ENCODE measurements at regions not wholly inside any gene's neighbourhood (a gene's known extent, or its start where the extent isn't known, plus 50 kb on each side); places are given as distances from the start of the nearest gene placed in this dataset.
"Not testable (repeated sequence)": the region's sequence is repeated elsewhere in the genome, so short reads cannot be mapped to it uniquely, and the experiment has no call there.

GRCh38 chr14:84485036-84485435 is 1044.9 kb upstream of the FLRT2 start:
- DNase-seq (ENCODE audit: low read depth in 3 of 3) = no peak

GRCh38 chr14:84490081-84490480 is 1039.9 kb upstream of the FLRT2 start:
- no peak for DNase-seq (ENCODE audit: low read depth in 3 of 3)

- DNase-seq (ENCODE audit: low read depth in 3 of 3) = no peak
These were observed 1037.3 kb upstream of the FLRT2 start for GRCh38 chr14:84492685-84493084.

GRCh38 chr14:84493779-84494178 is 1036.2 kb upstream of the FLRT2 start:
- DNase-seq (ENCODE audit: low read depth in 3 of 3) = no peak

- DNase-seq (ENCODE audit: low read depth in 3 of 3) = no peak
These were observed 1033.3 kb upstream of the FLRT2 start for GRCh38 chr14:84496677-84497076.

- not testable (repeated sequence) for DNase-seq (ENCODE audit: low read depth in 3 of 3)
These were observed 1017.1 kb upstream of the FLRT2 start for GRCh38 chr14:84512823-84513222.

- no peak for DNase-seq (ENCODE audit: low read depth in 3 of 3)
These were observed 1010.1 kb upstream of the FLRT2 start for GRCh38 chr14:84519836-84520235.

- no peak for DNase-seq (ENCODE audit: low read depth in 3 of 3)
These were observed 1009.1 kb upstream of the FLRT2 start for GRCh38 chr14:84520711-84521338.

- DNase-seq (ENCODE audit: low read depth in 3 of 3) = no peak
These were observed 1006.2 kb upstream of the FLRT2 start for GRCh38 chr14:84523746-84524145.

- no peak for DNase-seq (ENCODE audit: low read depth in 3 of 3)
These were observed 1002.2 kb upstream of the FLRT2 start for GRCh38 chr14:84527706-84528105.

GRCh38 chr14:84532016-84532415 is 997.9 kb upstream of the FLRT2 start:
- DNase-seq (ENCODE audit: low read depth in 3 of 3) = no peak

GRCh38 chr14:84533181-84533725 is 996.7 kb upstream of the FLRT2 start:
- no peak for DNase-seq (ENCODE audit: low read depth in 3 of 3)

GRCh38 chr14:84533791-84534190 is 996.2 kb upstream of the FLRT2 start:
- no peak for DNase-seq (ENCODE audit: low read depth in 3 of 3)

- no peak for DNase-seq (ENCODE audit: low read depth in 3 of 3)
These were observed 994.5 kb upstream of the FLRT2 start for GRCh38 chr14:84535484-84535883.

GRCh38 chr14:84535976-84536375 is 994.0 kb upstream of the FLRT2 start:
- DNase-seq (ENCODE audit: low read depth in 3 of 3) = no peak

- no peak for DNase-seq (ENCODE audit: low read depth in 3 of 3)
These were observed 988.9 kb upstream of the FLRT2 start for GRCh38 chr14:84541018-84541417.

GRCh38 chr14:84543859-84544258 is 986.1 kb upstream of the FLRT2 start:
- DNase-seq (ENCODE audit: low read depth in 3 of 3) = no peak

GRCh38 chr14:84544486-84545131 is 985.3 kb upstream of the FLRT2 start:
- no peak for DNase-seq (ENCODE audit: low read depth in 3 of 3)

- no peak for DNase-seq (ENCODE audit: low read depth in 3 of 3)
These were observed 983.7 kb upstream of the FLRT2 start for GRCh38 chr14:84546236-84546635.

- no peak for DNase-seq (ENCODE audit: low read depth in 3 of 3)
These were observed 975.8 kb upstream of the FLRT2 start for GRCh38 chr14:84554136-84554535.

GRCh38 chr14:84555493-84555892 is 974.5 kb upstream of the FLRT2 start:
- DNase-seq (ENCODE audit: low read depth in 3 of 3) = no peak

- DNase-seq (ENCODE audit: low read depth in 3 of 3) = no peak
These were observed 963.8 kb upstream of the FLRT2 start for GRCh38 chr14:84566109-84566508.

- no peak for DNase-seq (ENCODE audit: low read depth in 3 of 3)
These were observed 954.3 kb upstream of the FLRT2 start for GRCh38 chr14:84575681-84576080.
